ENCODE measurements at regions not wholly inside any gene's neighbourhood (a gene's known extent, or its start where the extent isn't known, plus 50 kb on each side); places are given as distances from the start of the nearest gene placed in this dataset.

- TF ChIP-seq CTCF (IDR thresholded peaks at IDR 0.05; ENCODE audit: low read depth, low read length) = no peak
- no peak for DNase-seq (ENCODE audit: extremely low read depth, low read depth)
These were observed 391.7 kb upstream of the OR4E1 start for GRCh38 chr14:22065347-22065746.

- DNase-seq (ENCODE audit: extremely low read depth, low read depth) = no peak
- no peak for TF ChIP-seq CTCF (IDR thresholded peaks at IDR 0.05; ENCODE audit: low read depth, low read length)
These were observed 385.6 kb upstream of the OR4E1 start for GRCh38 chr14:22059201-22059600.

- TF ChIP-seq CTCF (IDR thresholded peaks at IDR 0.05; ENCODE audit: low read depth, low read length) = no peak
- no peak for DNase-seq (ENCODE audit: extremely low read depth, low read depth)
These were observed 379.2 kb upstream of the OR4E1 start for GRCh38 chr14:22052795-22053194.

- no peak for TF ChIP-seq CTCF (IDR thresholded peaks at IDR 0.05; ENCODE audit: low read depth, low read length)
- no peak for DNase-seq (ENCODE audit: extremely low read depth, low read depth)
These were observed 373.5 kb upstream of the OR4E1 start for GRCh38 chr14:22047115-22047514.

- no peak for TF ChIP-seq CTCF (IDR thresholded peaks at IDR 0.05; ENCODE audit: low read depth, low read length)
These were observed 372.4 kb upstream of the OR4E1 start for GRCh38 chr14:22046063-22046462.

GRCh38 chr14:22044193-22044592 is 370.6 kb upstream of the OR4E1 start:
- no peak for DNase-seq (ENCODE audit: extremely low read depth, low read depth)
- no peak for TF ChIP-seq CTCF (IDR thresholded peaks at IDR 0.05; ENCODE audit: low read depth, low read length)

More at GRCh38 chr14:22046063-22046462, 372.4 kb upstream of the OR4E1 start:
- no peak for DNase-seq (ENCODE audit: extremely low read depth, low read depth)

GRCh38 chr14:22040781-22041125 is 367.1 kb upstream of the OR4E1 start:
- DNase-seq (ENCODE audit: extremely low read depth, low read depth) = no peak
- no peak for TF ChIP-seq CTCF (IDR thresholded peaks at IDR 0.05; ENCODE audit: low read depth, low read length)

Measured in AG09319 (cell line).